ENCODE measurements at regions not wholly inside any gene's neighbourhood (a gene's known extent, or its start where the extent isn't known, plus 50 kb on each side); places are given as distances from the start of the nearest gene placed in this dataset.

DNA sequence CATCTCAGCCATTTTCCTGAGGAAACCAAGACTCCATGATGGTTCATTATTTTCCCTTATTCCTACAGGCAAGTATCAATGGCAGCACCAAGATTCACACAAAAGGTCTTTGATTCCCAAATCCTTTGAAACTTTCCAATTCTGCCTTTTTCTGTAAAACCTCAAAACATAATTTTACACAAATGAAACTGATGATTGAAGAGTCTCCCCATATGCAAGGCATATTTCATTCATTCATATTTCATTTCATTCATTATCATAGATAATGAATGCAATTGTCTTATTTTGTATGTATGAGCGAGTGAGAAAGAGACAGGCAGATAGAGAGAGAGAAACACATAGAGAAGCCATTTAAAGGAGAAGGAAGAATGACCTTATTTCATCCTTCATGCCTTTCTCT lies 172.8 kb downstream of the BTG1 start:
- H3K27me3 Mint-ChIP-seq: no peaks in the 10 kb centered on the region
- ChIA-PET POLR2A (no interaction called here), CTCF (interaction anchor here (0.6 to 3.2 kb wide), 2 partner anchors 97 to 161 kb away, joined by 4 to 9 read pairs; no protein-coding TSS in a partner anchor)
- peaks cover 1 to 22% (median 6%) of the 10 kb centered on the region in 11 donors for H3K9me3 Mint-ChIP-seq
- no peaks in the 10 kb centered on the region for H3K27me3 ChIP-seq (ENCODE audit: control insufficient read depth in 2 of 2, insufficient read depth in 2 of 2, low read length in 2 of 2)
- H3K9me3 ChIP-seq (ENCODE audit: control insufficient read depth in 2 of 3, low read length in 3 of 3): no peaks in the 10 kb centered on the region
- H3K36me3 Mint-ChIP-seq: peaks cover 0 to 14% (median 10%) of the 10 kb centered on the region in 5 donors
- no peak overlapping the region for H3K4me3 Mint-ChIP-seq
- DNase-seq (no peak), ATAC-seq (no peak)
- intact Hi-C loops (cut with micrococcal nuclease): no loop called here
- H3K4me1 Mint-ChIP-seq: peaks cover 5 to 54% (median 34%) of the 10 kb centered on the region in 7 donors
- no peak overlapping the region for H3K4me3 ChIP-seq (ENCODE audit: low read length)
- peaks cover 0 to 7% of the 10 kb centered on the region in 2 donors for H3K4me1 ChIP-seq (ENCODE audit: control insufficient read depth in 2 of 2, insufficient read depth in 2 of 2, low read length in 2 of 2)
- H3K27ac Mint-ChIP-seq: no peak overlapping the region
- H3K36me3 ChIP-seq (ENCODE audit: control insufficient read depth in 2 of 3, insufficient read depth in 3 of 3, low read length in 3 of 3): no peaks in the 10 kb centered on the region
- H3K27ac ChIP-seq (ENCODE audit: low read depth, low read length): no peak overlapping the region

DNA sequence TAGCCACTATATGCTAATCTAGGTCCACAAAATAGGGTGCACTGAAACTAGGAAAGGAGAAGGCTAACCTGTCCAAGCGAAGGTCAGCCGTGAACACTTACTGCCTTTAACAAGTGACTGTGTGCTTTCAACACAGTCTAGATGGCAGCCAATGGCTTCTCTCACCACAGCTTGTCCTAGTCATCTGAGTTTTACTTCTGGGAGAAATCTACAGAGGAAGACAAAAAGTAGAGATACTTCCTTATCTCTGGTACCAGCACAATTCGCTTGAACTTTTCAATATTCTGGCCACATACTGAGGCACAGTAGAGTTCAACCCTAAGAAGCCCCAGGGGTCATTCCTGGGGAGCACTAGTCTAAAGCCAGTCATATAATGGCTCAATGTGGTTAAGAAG lies 176.9 kb downstream of the BTG1 start:
- no peaks in the 10 kb centered on the region for H3K27me3 ChIP-seq (ENCODE audit: control insufficient read depth in 2 of 2, insufficient read depth in 2 of 2, low read length in 2 of 2)
- Mint-ChIP-seq H3K9me3 (peaks cover 0 to 11% (median 5%) of the 10 kb centered on the region in 11 donors), H3K36me3 (peaks cover 0 to 9% (median 3%) of the 10 kb centered on the region in 5 donors), H3K4me3 (no peak overlapping the region), H3K27ac (peak overlapping the region in 2 of 9 donors; percentile 22 to 74), H3K4me1 (peaks cover 0 to 36% (median 18%) of the 10 kb centered on the region in 7 donors), H3K27me3 (no peaks in the 10 kb centered on the region)
- no peak overlapping the region for H3K4me3 ChIP-seq (ENCODE audit: low read length)
- no peak overlapping the region for H3K27ac ChIP-seq (ENCODE audit: low read depth, low read length)
- no peaks in the 10 kb centered on the region for H3K4me1 ChIP-seq (ENCODE audit: control insufficient read depth in 2 of 2, insufficient read depth in 2 of 2, low read length in 2 of 2)
- CTCF ChIA-PET: interaction anchor here (0.6 kb wide), 1 partner anchor 134 kb away, joined by 3 read pairs; no protein-coding TSS in a partner anchor
- intact Hi-C loops (cut with micrococcal nuclease): no loop called here
- H3K9me3 ChIP-seq (ENCODE audit: control insufficient read depth in 2 of 3, low read length in 3 of 3): no peaks in the 10 kb centered on the region
- ATAC-seq: no peak
- POLR2A ChIA-PET: interaction anchor here (1.0 kb wide), 1 partner anchor 9 kb away, joined by 5 read pairs; no protein-coding TSS in a partner anchor
- H3K36me3 ChIP-seq (ENCODE audit: control insufficient read depth in 2 of 3, insufficient read depth in 3 of 3, low read length in 3 of 3): no peaks in the 10 kb centered on the region
- DNase-seq: no peak

DNA sequence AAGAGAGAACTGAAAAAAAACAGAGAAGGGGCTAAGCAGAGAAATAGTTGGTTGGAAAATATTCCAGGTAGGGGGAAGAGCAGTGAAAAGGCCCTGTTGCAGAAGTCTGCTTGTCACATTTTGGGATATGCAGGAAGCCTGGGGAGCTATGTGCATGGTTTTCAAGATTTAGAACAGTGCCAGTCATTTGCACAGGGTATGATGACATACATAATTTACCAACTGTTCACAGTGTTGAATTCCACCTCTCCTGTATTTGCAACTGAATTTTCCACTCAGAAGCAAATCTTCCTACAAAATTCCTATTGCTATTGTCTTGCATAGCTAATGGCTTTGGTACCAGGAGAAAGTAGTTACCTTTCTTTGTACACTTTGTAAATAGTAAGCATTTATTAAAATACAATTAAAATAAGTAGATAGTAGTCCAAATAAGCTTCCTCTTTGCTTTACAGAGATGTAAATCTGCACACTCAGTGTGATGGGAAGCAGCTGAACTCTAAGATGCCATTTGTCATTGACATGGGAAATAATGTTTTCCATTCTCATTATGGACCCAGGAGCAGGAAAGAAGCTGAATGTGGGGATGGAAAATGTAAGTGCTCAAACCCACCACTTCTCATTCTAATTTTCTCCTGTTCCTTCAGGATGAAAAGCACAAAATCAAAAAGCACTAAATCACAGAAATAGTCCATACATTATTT lies 177.4 kb downstream of the BTG1 start:
- Mint-ChIP-seq H3K27ac (no peak overlapping the region), H3K36me3 (peaks cover 0 to 12% (median 7%) of the 10 kb centered on the region in 5 donors), H3K4me1 (peaks cover 0 to 34% (median 16%) of the 10 kb centered on the region in 7 donors), H3K27me3 (no peaks in the 10 kb centered on the region), H3K4me3 (no peak overlapping the region), H3K9me3 (peaks cover 0 to 12% (median 5%) of the 10 kb centered on the region in 11 donors)
- no peak for ATAC-seq
- H3K36me3 ChIP-seq (ENCODE audit: control insufficient read depth in 2 of 3, insufficient read depth in 3 of 3, low read length in 3 of 3): no peaks in the 10 kb centered on the region
- no peaks in the 10 kb centered on the region for H3K9me3 ChIP-seq (ENCODE audit: control insufficient read depth in 2 of 3, low read length in 3 of 3)
- no peaks in the 10 kb centered on the region for H3K4me1 ChIP-seq (ENCODE audit: control insufficient read depth in 2 of 2, insufficient read depth in 2 of 2, low read length in 2 of 2)
- no peaks in the 10 kb centered on the region for H3K27me3 ChIP-seq (ENCODE audit: control insufficient read depth in 2 of 2, insufficient read depth in 2 of 2, low read length in 2 of 2)
- DNase-seq: no peak
- ChIA-PET POLR2A (interaction anchor here (0.7 to 1.2 kb wide), 4 partner anchors 9 to 57 kb away, joined by 3 to 5 read pairs (median 4); no protein-coding TSS in a partner anchor), CTCF (interaction anchor here (0.6 kb wide), 2 partner anchors 12 to 159 kb away, joined by 3 read pairs; no protein-coding TSS in a partner anchor)
- H3K27ac ChIP-seq (ENCODE audit: low read depth, low read length): no peak overlapping the region
- intact Hi-C loops (cut with micrococcal nuclease): no loop called here
- H3K4me3 ChIP-seq (ENCODE audit: low read length): no peak overlapping the region

DNA sequence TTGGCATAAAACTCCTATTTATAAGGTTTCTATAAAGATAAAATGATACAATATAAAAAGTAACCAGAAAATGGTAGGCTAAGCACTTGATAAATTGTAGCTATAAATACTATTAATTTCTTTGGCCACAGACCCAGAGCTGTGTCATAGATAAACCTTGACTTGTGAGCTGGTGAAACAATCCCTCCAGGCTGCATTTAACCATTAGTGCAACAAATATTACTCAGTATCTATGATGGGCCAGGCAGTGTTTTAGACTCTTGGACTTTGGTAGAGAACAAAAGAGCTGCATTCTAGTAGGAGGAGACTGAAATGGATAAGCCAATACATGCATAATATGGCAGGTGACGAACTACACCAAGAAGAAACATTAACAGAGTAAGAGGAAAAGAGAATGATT lies 178.1 kb downstream of the BTG1 start:
- Histone ChIP-seq H3K27ac (ENCODE audit: low read depth, low read length) (no peak overlapping the region), H3K4me3 (ENCODE audit: low read length) (no peak overlapping the region), H3K36me3 (ENCODE audit: control insufficient read depth in 2 of 3, insufficient read depth in 3 of 3, low read length in 3 of 3) (no peaks in the 10 kb centered on the region), H3K4me1 (ENCODE audit: control insufficient read depth in 2 of 2, insufficient read depth in 2 of 2, low read length in 2 of 2) (no peaks in the 10 kb centered on the region), H3K27me3 (ENCODE audit: control insufficient read depth in 2 of 2, insufficient read depth in 2 of 2, low read length in 2 of 2) (no peaks in the 10 kb centered on the region), H3K9me3 (ENCODE audit: control insufficient read depth in 2 of 3, low read length in 3 of 3) (no peaks in the 10 kb centered on the region)
- no peak overlapping the region for H3K27ac Mint-ChIP-seq
- H3K36me3 Mint-ChIP-seq: peaks cover 0 to 12% (median 9%) of the 10 kb centered on the region in 5 donors
- H3K4me1 Mint-ChIP-seq: peaks cover 0 to 30% (median 16%) of the 10 kb centered on the region in 7 donors
- no peak overlapping the region for H3K4me3 Mint-ChIP-seq
- intact Hi-C loops (cut with micrococcal nuclease): no loop called here
- peaks cover 0 to 18% (median 5%) of the 10 kb centered on the region in 11 donors for H3K9me3 Mint-ChIP-seq
- ChIA-PET CTCF (interaction anchor here (0.6 kb wide), 2 partner anchors 11 to 158 kb away, joined by 3 read pairs; no protein-coding TSS in a partner anchor), POLR2A (interaction anchor here (1.0 to 1.2 kb wide), 3 partner anchors 9 to 19 kb away, joined by 3 to 5 read pairs (median 4); no protein-coding TSS in a partner anchor)
- ATAC-seq: no peak
- no peak for DNase-seq
- H3K27me3 Mint-ChIP-seq: no peaks in the 10 kb centered on the region

DNA sequence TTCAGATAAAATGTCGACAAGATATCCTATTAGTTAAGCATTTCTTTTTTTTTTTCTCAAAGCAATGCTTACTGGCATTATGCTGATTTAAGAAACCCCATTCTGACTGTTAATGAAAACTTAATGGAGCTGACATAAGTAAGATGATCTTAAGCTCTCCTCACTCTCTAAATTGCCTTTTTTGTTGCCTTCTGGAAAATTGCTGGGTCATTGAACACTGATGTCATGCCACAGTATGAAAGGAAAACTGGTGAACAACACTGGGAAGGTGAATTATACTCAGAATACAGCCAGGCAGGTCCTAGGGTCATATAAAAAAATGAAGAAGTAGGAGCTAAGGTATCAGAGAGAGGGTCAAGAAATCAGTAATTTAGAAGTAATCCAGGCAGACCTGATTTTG lies 179.9 kb downstream of the BTG1 start:
- Mint-ChIP-seq H3K9me3 (peaks cover 0 to 12% (median 4%) of the 10 kb centered on the region in 11 donors), H3K4me1 (peaks cover 0 to 21% (median 10%) of the 10 kb centered on the region in 7 donors), H3K27me3 (no peaks in the 10 kb centered on the region), H3K4me3 (no peak overlapping the region), H3K27ac (peak overlapping the region in 3 of 9 donors; percentile 6 to 16 (median 16)), H3K36me3 (peaks cover 0 to 13% (median 8%) of the 10 kb centered on the region in 5 donors)
- POLR2A ChIA-PET: interaction anchor here (0.6 to 1.2 kb wide), 3 partner anchors 9 to 184 kb away, joined by 3 to 4 read pairs (median 4); no protein-coding TSS in a partner anchor
- ATAC-seq (no peak), DNase-seq (no peak)
- H3K36me3 ChIP-seq (ENCODE audit: control insufficient read depth in 2 of 3, insufficient read depth in 3 of 3, low read length in 3 of 3): no peaks in the 10 kb centered on the region
- no peaks in the 10 kb centered on the region for H3K4me1 ChIP-seq (ENCODE audit: control insufficient read depth in 2 of 2, insufficient read depth in 2 of 2, low read length in 2 of 2)
- no peaks in the 10 kb centered on the region for H3K9me3 ChIP-seq (ENCODE audit: control insufficient read depth in 2 of 3, low read length in 3 of 3)
- CTCF ChIA-PET: interaction anchor here (0.7 kb wide), 2 partner anchors 387 to 604 kb away, joined by 4 to 5 read pairs; no protein-coding TSS in a partner anchor
- no peak overlapping the region for H3K4me3 ChIP-seq (ENCODE audit: low read length)
- H3K27ac ChIP-seq (ENCODE audit: low read depth, low read length): no peak overlapping the region
- H3K27me3 ChIP-seq (ENCODE audit: control insufficient read depth in 2 of 2, insufficient read depth in 2 of 2, low read length in 2 of 2): no peaks in the 10 kb centered on the region
- intact Hi-C loops (cut with micrococcal nuclease): no loop called here

DNA sequence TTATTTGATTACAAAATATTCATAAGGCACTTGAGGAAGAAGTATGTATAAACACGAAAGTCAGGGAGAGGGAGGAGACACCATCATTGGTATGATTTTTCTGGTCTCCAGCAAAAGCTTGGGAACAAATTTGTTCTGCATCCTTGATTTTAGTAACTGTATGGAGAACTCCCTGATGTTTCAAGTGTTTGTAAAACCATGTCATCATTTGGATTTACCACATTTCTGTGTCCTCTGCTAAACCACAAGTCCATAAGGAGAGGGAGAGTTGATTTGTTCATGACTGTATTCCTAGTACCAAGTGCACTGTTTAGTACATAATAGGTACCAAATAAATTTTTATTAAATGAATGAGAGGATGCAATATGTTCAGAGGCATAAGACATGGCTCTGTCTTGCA lies 181.1 kb downstream of the BTG1 start:
- ATAC-seq (no peak), DNase-seq (no peak)
- Mint-ChIP-seq H3K4me3 (no peak overlapping the region), H3K4me1 (peaks cover 0 to 21% (median 15%) of the 10 kb centered on the region in 7 donors), H3K27ac (no peak overlapping the region), H3K36me3 (peaks cover 0 to 18% (median 7%) of the 10 kb centered on the region in 5 donors), H3K27me3 (no peaks in the 10 kb centered on the region), H3K9me3 (peaks cover 0 to 8% (median 2%) of the 10 kb centered on the region in 11 donors)
- ChIA-PET CTCF (interaction anchor here (0.6 kb wide), 1 partner anchor 190 kb away, joined by 3 read pairs; no protein-coding TSS in a partner anchor), POLR2A (interaction anchor here (1.0 kb wide), 1 partner anchor 87 kb away, joined by 3 read pairs; no protein-coding TSS in a partner anchor)
- Histone ChIP-seq H3K9me3 (ENCODE audit: control insufficient read depth in 2 of 3, low read length in 3 of 3) (no peaks in the 10 kb centered on the region), H3K4me3 (ENCODE audit: low read length) (no peak overlapping the region), H3K36me3 (ENCODE audit: control insufficient read depth in 2 of 3, insufficient read depth in 3 of 3, low read length in 3 of 3) (no peaks in the 10 kb centered on the region), H3K27me3 (ENCODE audit: control insufficient read depth in 2 of 2, insufficient read depth in 2 of 2, low read length in 2 of 2) (no peaks in the 10 kb centered on the region), H3K27ac (ENCODE audit: low read depth, low read length) (no peak overlapping the region), H3K4me1 (ENCODE audit: control insufficient read depth in 2 of 2, insufficient read depth in 2 of 2, low read length in 2 of 2) (no peaks in the 10 kb centered on the region)
- intact Hi-C loops (cut with micrococcal nuclease): no loop called here
